ENCODE measurements at regions not wholly inside any gene's neighbourhood (a gene's known extent, or its start where the extent isn't known, plus 50 kb on each side); places are given as distances from the start of the nearest gene placed in this dataset.

DNA sequence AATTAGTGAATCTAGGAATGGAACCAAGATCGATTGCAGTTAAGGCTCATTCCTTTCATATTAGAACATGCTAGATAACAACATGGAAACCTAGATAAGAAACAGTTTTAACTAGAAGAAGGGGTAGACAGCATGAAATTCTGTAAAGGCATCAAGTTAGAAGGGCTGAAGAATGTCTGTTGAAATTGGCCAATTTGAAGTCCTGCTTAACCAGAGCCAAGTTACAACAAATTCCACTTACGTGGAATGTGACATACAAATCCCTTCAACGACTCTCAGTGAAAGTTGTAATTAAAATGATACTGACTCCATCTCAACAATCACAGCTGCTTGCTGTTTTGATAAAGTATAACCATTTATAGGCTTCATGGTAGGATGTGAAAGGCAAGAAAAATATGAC is 1065.7 kb downstream of the DNAJB9 start:
- no peak for DNase-seq
- Histone ChIP-seq H3K9me3 (peaks cover 0 to 24% of the 10 kb centered on the region in 2 donors), H3K36me3 (no peaks in the 10 kb centered on the region), H3K4me1 (no peaks in the 10 kb centered on the region), H3K27me3 (no peaks in the 10 kb centered on the region), H3K27ac (no peak overlapping the region), H3K4me3 (no peak overlapping the region)
- no peak for ATAC-seq
- intact Hi-C loops (cut with DNase I), result no loop called here
- TF ChIP-seq, protein P1, sequence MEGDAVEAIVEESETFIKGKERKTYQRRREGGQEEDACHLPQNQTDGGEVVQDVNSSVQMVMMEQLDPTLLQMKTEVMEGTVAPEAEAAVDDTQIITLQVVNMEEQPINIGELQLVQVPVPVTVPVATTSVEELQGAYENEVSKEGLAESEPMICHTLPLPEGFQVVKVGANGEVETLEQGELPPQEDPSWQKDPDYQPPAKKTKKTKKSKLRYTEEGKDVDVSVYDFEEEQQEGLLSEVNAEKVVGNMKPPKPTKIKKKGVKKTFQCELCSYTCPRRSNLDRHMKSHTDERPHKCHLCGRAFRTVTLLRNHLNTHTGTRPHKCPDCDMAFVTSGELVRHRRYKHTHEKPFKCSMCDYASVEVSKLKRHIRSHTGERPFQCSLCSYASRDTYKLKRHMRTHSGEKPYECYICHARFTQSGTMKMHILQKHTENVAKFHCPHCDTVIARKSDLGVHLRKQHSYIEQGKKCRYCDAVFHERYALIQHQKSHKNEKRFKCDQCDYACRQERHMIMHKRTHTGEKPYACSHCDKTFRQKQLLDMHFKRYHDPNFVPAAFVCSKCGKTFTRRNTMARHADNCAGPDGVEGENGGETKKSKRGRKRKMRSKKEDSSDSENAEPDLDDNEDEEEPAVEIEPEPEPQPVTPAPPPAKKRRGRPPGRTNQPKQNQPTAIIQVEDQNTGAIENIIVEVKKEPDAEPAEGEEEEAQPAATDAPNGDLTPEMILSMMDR (IDR thresholded peaks at IDR 0.05), result no peak

DNA sequence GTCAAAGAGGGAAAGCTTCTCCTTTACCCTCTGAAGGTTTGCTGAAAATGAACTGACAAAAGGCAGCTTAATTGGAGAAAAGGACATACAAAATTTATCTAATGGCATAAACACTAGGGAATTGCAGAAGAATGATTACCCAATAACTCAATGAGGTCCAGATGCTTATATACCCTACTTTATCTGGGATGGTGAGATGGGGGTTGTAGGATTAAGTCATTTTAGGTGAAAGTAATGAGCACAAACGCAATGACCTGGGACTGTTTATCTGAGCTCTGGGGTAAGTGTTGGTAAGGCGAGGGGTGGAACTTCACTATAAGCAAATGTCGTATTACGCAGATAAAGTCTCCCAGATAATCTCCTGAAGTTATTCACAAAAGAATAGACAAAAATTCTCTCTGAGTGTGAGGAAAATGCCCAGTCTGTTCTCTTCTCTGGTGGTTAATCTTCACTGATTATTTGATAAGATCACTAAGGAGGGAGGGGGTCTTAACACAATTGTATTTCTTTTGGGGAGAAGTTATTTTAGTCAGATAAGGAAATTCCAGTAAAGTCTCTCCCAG is 1067.8 kb downstream of the DNAJB9 start:
- H3K4me1 ChIP-seq, result no peaks in the 10 kb centered on the region
- H3K9me3 ChIP-seq, result peaks cover 0 to 14% of the 10 kb centered on the region in 2 donors
- peak in 2 of 4 donors; percentile 13 to 33 for DNase-seq
- no peak overlapping the region for H3K27ac ChIP-seq
- TF ChIP-seq, protein P1 (IDR thresholded peaks at IDR 0.05), result no peak
- H3K27me3 ChIP-seq, result no peaks in the 10 kb centered on the region
- H3K36me3 ChIP-seq, result no peaks in the 10 kb centered on the region
- H3K4me3 ChIP-seq, result no peak overlapping the region
- intact Hi-C loops (cut with DNase I), result no loop called here
- no peak for ATAC-seq

DNA sequence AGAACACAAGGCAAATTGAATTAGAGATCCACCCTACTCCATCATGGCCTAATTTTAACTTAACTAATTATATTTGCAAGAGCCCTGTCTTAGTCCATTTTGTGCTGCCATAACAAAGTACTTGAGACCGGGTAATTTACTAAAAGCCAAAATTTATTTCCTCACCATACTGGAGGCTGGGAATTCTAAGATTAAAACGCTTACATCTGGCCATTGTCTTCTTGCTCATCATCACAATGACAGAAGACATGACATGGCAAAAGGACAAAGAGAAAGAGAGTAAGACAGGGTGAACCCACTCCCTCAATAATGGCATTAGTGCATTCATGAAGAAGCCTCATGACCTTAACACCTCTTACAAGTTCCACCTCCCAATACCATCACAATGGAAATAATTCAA is 1068.6 kb downstream of the DNAJB9 start:
- DNase-seq (no peak), ATAC-seq (no peak)
- Histone ChIP-seq H3K27me3 (no peaks in the 10 kb centered on the region), H3K4me3 (no peak overlapping the region), H3K4me1 (no peaks in the 10 kb centered on the region), H3K36me3 (no peaks in the 10 kb centered on the region), H3K9me3 (peaks cover 0 to 6% of the 10 kb centered on the region in 2 donors), H3K27ac (no peak overlapping the region)
- TF ChIP-seq, protein P1 (IDR thresholded peaks at IDR 0.05), result no peak
- intact Hi-C loops (cut with DNase I), result no loop called here

DNA sequence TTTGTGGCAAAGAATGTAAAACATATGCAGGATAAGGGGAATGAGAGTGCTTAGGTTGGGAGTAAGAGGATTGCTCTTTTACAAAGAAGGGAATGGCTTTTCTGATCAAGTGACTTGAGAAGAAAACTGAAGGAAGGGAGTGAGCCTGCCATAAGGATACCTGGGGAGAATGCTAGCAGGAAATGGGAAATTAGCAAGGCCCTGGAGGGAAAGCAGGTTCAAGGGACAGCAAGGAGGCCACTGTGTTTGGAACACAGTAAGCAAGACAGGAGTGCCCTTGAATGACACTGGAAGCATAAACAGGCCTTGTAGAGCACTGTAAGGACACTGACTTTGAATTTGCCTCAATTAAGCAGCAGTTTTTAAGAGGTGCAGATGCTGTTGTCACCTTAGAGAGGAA is 1069.9 kb downstream of the DNAJB9 start:
- Histone ChIP-seq H3K27me3 (no peaks in the 10 kb centered on the region), H3K4me1 (no peaks in the 10 kb centered on the region), H3K9me3 (peaks cover 0 to 2% of the 10 kb centered on the region in 2 donors), H3K27ac (no peak overlapping the region), H3K36me3 (no peaks in the 10 kb centered on the region), H3K4me3 (no peak overlapping the region)
- TF ChIP-seq, protein P1 (IDR thresholded peaks at IDR 0.05), result no peak
- DNase-seq (no peak), ATAC-seq (no peak)
- intact Hi-C loops (cut with DNase I), result no loop called here

DNA sequence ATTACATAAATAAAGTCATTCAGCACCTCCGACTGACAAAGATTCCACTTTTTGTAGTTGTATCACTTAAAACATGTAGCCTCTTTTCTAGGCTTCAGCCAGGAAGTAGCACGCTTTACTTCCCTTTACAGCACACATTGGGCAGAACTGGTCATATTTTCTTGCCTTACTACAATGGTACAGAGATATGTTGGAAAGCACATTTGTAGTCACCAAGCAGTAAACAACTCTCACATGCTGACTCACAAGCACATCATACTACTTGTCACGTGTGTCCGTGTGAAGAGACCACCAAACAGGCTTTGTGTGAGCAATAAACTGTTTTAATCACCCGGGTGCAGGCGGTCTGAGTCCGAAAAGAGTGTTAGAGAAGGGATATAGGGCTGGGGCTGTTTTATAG is 1071.8 kb downstream of the DNAJB9 start:
- Histone ChIP-seq H3K36me3 (no peaks in the 10 kb centered on the region), H3K4me3 (no peak overlapping the region), H3K4me1 (no peaks in the 10 kb centered on the region), H3K9me3 (no peaks in the 10 kb centered on the region), H3K27me3 (no peaks in the 10 kb centered on the region), H3K27ac (no peak overlapping the region)
- ATAC-seq, result no peak
- intact Hi-C loops (cut with DNase I), result no loop called here
- no peak for DNase-seq
- TF ChIP-seq, protein P1 (IDR thresholded peaks at IDR 0.05), result no peak
